ENCODE measurements at regions not wholly inside any gene's neighbourhood (a gene's known extent, or its start where the extent isn't known, plus 50 kb on each side); places are given as distances from the start of the nearest gene placed in this dataset.
A peak's percentile ranks its signal among the peaks of the same experiment; 100 is the strongest.

DNA sequence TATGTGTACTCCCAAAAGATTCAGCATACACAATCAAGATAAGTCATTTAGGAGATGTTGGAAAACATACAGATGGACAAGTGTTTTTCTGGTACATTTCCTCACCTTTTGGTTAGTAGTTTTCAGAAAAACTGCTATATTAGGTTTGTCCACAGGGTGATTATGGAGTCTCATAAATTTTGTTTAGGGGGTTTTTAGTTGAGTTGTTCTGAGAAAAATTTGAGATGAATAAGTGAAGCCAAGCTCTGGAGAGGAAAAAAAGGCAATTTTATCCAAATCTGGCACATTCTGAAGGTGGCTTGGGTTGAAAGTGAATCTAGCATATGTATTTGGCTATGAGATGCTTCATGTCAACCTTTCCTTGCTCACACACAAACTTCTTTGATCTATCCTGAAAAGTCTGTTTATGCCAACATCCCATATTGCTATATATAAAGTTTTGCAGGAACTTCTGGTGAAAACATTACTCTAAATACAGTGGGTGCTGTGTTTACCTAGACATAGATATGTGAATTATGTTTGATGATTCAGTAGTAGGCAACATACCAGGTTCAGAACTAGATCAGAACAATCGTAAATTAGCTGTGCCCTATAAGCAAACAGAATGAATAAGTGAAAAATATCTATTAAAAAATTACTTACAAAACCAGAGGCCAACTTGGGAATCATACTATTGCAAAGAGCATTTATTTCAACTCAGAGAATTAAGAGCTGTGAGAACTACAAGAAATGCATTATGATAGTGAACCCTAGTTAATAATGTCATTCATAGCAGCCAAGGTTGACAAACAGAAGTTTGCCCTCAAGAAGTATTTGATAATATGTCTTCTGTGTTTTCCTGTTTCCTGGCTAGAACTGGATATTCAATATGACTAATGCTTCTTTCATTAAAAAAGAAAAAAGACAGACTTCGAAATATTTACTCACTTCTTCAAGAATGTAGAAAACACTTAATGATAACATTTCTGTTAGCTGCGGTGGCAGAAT, 552.0 kb downstream of the IRS1 start:
- H3K9ac ChIP-seq (ENCODE audit: insufficient read depth, low read length), result no peak overlapping the region
- no peaks in the 10 kb centered on the region for H3K36me3 ChIP-seq (ENCODE audit: control insufficient read depth, insufficient read depth, low read length)
- H3K9me3 ChIP-seq (ENCODE audit: control insufficient read depth, insufficient read depth, low read depth, low read length), result no peaks in the 10 kb centered on the region
- no peaks in the 10 kb centered on the region for H3K4me1 ChIP-seq (ENCODE audit: control insufficient read depth, extremely low read depth, insufficient read depth, low read length)
- no peak overlapping the region for H3K4me2 ChIP-seq (ENCODE audit: extremely low read depth, insufficient read depth, low read length)
- DNase-seq (ENCODE audit: low read depth in 2 of 2), result peak; percentile 15 to 39
- H3K27ac ChIP-seq (ENCODE audit: insufficient read depth, low read length), result no peak overlapping the region
- H2AFZ ChIP-seq (ENCODE audit: low read length), result peak overlapping the region; percentile 13
- TF ChIP-seq EZH2 (IDR thresholded peaks at IDR 0.05; ENCODE audit: low read length, missing control alignments), result no peak
- TF ChIP-seq, protein P1, sequence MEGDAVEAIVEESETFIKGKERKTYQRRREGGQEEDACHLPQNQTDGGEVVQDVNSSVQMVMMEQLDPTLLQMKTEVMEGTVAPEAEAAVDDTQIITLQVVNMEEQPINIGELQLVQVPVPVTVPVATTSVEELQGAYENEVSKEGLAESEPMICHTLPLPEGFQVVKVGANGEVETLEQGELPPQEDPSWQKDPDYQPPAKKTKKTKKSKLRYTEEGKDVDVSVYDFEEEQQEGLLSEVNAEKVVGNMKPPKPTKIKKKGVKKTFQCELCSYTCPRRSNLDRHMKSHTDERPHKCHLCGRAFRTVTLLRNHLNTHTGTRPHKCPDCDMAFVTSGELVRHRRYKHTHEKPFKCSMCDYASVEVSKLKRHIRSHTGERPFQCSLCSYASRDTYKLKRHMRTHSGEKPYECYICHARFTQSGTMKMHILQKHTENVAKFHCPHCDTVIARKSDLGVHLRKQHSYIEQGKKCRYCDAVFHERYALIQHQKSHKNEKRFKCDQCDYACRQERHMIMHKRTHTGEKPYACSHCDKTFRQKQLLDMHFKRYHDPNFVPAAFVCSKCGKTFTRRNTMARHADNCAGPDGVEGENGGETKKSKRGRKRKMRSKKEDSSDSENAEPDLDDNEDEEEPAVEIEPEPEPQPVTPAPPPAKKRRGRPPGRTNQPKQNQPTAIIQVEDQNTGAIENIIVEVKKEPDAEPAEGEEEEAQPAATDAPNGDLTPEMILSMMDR (conservative IDR thresholded peaks at IDR 0.05 in 1 of 2, IDR thresholded peaks at IDR 0.05 in 1 of 2; ENCODE audit: low read depth in 1 of 2, low read length in 2 of 2), result no peak
- H3K4me3 ChIP-seq (replicated peaks in 1 of 4; ENCODE audit: control extremely low read depth in 1 of 4, insufficient read depth in 1 of 4, low read depth in 3 of 4, low read length in 4 of 4), result no peak overlapping the region
- H4K20me1 ChIP-seq (ENCODE audit: control insufficient read depth, extremely low read depth, insufficient read depth, low read length), result no peaks in the 10 kb centered on the region
- no peaks in the 10 kb centered on the region for H3K79me2 ChIP-seq (ENCODE audit: control insufficient read depth, insufficient read depth, low read length)
- H3K27me3 ChIP-seq (ENCODE audit: control insufficient read depth, insufficient read depth, low read length), result no peaks in the 10 kb centered on the region

DNA sequence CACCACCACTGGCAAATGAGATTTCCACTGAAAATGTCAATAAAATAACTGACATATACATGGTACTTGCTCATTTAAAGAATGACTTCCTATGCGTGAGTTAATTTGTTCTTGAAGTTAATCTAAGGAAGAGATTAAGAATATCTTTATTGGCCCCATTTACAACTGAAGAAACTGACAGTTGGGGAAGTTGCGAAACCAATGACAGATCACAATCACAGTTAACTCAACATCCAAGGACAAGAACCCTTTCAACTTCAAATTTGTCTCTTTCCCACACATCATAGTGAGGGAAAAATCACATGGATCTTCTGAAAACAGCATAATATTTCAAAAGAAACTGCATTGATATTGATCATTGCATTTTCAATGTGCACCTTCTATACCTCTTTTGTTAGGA, 565.4 kb downstream of the IRS1 start:
- Histone ChIP-seq H3K9me3 (ENCODE audit: control insufficient read depth, insufficient read depth, low read depth, low read length) (no peaks in the 10 kb centered on the region), H3K27ac (ENCODE audit: insufficient read depth, low read length) (no peak overlapping the region), H3K27me3 (ENCODE audit: control insufficient read depth, insufficient read depth, low read length) (no peaks in the 10 kb centered on the region), H3K4me1 (ENCODE audit: control insufficient read depth, extremely low read depth, insufficient read depth, low read length) (no peaks in the 10 kb centered on the region), H3K9ac (ENCODE audit: insufficient read depth, low read length) (no peak overlapping the region), H3K4me3 (replicated peaks in 1 of 4; ENCODE audit: control extremely low read depth in 1 of 4, insufficient read depth in 1 of 4, low read depth in 3 of 4, low read length in 4 of 4) (no peak overlapping the region), H4K20me1 (ENCODE audit: control insufficient read depth, extremely low read depth, insufficient read depth, low read length) (no peaks in the 10 kb centered on the region), H3K36me3 (ENCODE audit: control insufficient read depth, insufficient read depth, low read length) (no peaks in the 10 kb centered on the region), H3K4me2 (ENCODE audit: extremely low read depth, insufficient read depth, low read length) (no peak overlapping the region), H3K79me2 (ENCODE audit: control insufficient read depth, insufficient read depth, low read length) (no peaks in the 10 kb centered on the region), H2AFZ (ENCODE audit: low read length) (no peak overlapping the region)
- TF ChIP-seq, protein P1 (conservative IDR thresholded peaks at IDR 0.05 in 1 of 2, IDR thresholded peaks at IDR 0.05 in 1 of 2; ENCODE audit: low read depth in 1 of 2, low read length in 2 of 2), result no peak
- no peak for TF ChIP-seq EZH2 (IDR thresholded peaks at IDR 0.05; ENCODE audit: low read length, missing control alignments)
- DNase-seq (ENCODE audit: low read depth in 2 of 2), result no peak

DNA sequence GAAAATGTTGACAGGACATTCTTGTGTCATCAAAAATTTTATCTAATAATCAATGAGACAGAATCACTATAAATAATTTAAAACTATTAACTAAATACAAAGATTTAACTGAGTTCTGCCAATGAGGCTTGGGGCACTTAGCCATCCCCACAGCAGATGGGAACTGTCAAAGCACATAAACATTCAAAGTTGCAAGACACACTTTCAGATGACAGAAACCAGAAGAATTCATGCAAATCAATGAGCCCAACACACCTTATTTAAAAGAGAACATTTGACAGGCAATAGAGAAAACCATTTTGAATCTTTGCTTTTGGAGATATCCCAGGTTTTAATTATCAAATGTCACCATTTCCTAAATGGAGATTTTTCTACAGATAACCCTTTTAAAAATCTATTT, 566.2 kb downstream of the IRS1 start:
- H3K9me3 ChIP-seq (ENCODE audit: control insufficient read depth, insufficient read depth, low read depth, low read length), result no peaks in the 10 kb centered on the region
- no peaks in the 10 kb centered on the region for H4K20me1 ChIP-seq (ENCODE audit: control insufficient read depth, extremely low read depth, insufficient read depth, low read length)
- H3K4me1 ChIP-seq (ENCODE audit: control insufficient read depth, extremely low read depth, insufficient read depth, low read length), result no peaks in the 10 kb centered on the region
- H2AFZ ChIP-seq (ENCODE audit: low read length), result no peak overlapping the region
- H3K27me3 ChIP-seq (ENCODE audit: control insufficient read depth, insufficient read depth, low read length), result no peaks in the 10 kb centered on the region
- H3K79me2 ChIP-seq (ENCODE audit: control insufficient read depth, insufficient read depth, low read length), result no peaks in the 10 kb centered on the region
- H3K9ac ChIP-seq (ENCODE audit: insufficient read depth, low read length), result no peak overlapping the region
- H3K4me3 ChIP-seq (replicated peaks in 1 of 4; ENCODE audit: control extremely low read depth in 1 of 4, insufficient read depth in 1 of 4, low read depth in 3 of 4, low read length in 4 of 4), result no peak overlapping the region
- TF ChIP-seq, protein P1 (conservative IDR thresholded peaks at IDR 0.05 in 1 of 2, IDR thresholded peaks at IDR 0.05 in 1 of 2; ENCODE audit: low read depth in 1 of 2, low read length in 2 of 2), result no peak
- no peak for TF ChIP-seq EZH2 (IDR thresholded peaks at IDR 0.05; ENCODE audit: low read length, missing control alignments)
- H3K36me3 ChIP-seq (ENCODE audit: control insufficient read depth, insufficient read depth, low read length), result no peaks in the 10 kb centered on the region
- H3K27ac ChIP-seq (ENCODE audit: insufficient read depth, low read length), result no peak overlapping the region
- no peak for DNase-seq (ENCODE audit: low read depth in 2 of 2)
- H3K4me2 ChIP-seq (ENCODE audit: extremely low read depth, insufficient read depth, low read length), result no peak overlapping the region
